Left ventricle myocardium inferior (tissue), 1 donor: ENCODE measurements at regions not wholly inside any gene's neighbourhood (a gene's known extent, or its start where the extent isn't known, plus 50 kb on each side); places are given as distances from the start of the nearest gene placed in this dataset.

ENCODE experiments used
- DNase-seq: peaks from one replicate; pipeline ENCODE4 v3.0.0-alpha.2; 2020
- H3K27ac ChIP-seq: fragments of 200-600 bp; replicated peaks from 2 replicates; pipeline ENCODE4 v1.8.0; 2021
- H3K27me3 ChIP-seq: fragments of 200-600 bp; 2 replicates; pipeline ENCODE4 v1.8.0; 2021; ENCODE audit warnings: low read depth
- H3K36me3 ChIP-seq: fragments of 200-600 bp; 2 replicates; pipeline ENCODE4 v1.8.0; 2021
- H3K4me1 ChIP-seq: fragments of 200-600 bp; 2 replicates; pipeline ENCODE4 v1.8.0; 2021
- H3K4me3 ChIP-seq: fragments of 200-600 bp; 2 replicates; pipeline ENCODE4 v1.8.0; 2021; ENCODE audit warnings: mild to moderate bottlenecking, moderate library complexity
- H3K9me3 ChIP-seq: fragments of 200-600 bp; replicated peaks from 2 replicates; pipeline ENCODE4 v1.8.0; 2021
- CTCF ChIP-seq: fragments of 200-600 bp; IDR thresholded peaks from 2 replicates; pipeline ENCODE4 v1.8.0; 2021; ENCODE audit warnings: antibody characterized with exemption, mild to moderate bottlenecking, borderline replicate concordance
- intact Hi-C: fragments of 100-400 bp; cut with micrococcal nuclease; formaldehyde crosslinking; loops from one replicate; pipeline ENCODE4 v1.11.0; 2022
- donor health status: DM: no; HTN: yes; CAD: no; lungs with severe emphysema.

DNA sequence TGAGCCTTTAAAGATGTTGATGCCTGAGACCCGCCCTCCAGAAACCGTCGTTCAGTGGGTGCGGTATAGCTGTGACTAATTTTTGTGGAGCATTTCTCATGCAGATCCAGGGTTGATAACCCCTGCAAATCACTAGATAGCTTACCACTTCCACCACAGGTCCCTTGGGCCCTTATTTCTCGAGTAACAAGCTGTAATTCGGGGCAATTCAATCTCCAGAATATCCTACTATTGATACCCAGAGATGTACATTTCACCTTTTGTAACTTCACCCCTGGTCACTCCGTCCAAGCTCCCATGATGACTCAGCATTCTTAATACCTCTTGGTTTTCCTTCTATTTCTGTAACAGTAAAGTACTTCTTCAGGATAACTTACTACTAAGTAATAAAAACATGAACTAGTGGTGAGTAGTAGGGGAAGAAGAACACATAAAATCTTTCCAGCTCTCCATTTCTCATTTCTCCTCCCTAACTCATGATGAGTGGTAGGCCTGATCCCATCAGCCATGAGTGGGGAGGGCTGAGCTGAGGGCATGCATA is 71.9 kb upstream of the UBL3 start:
- no peak overlapping the region for H3K27ac ChIP-seq
- H3K9me3 ChIP-seq = no peaks in the 10 kb centered on the region
- H3K27me3 ChIP-seq = no peaks in the 10 kb centered on the region
- H3K4me3 ChIP-seq = no peak overlapping the region
- peaks cover 30% of the 10 kb centered on the region for H3K4me1 ChIP-seq
- no peaks in the 10 kb centered on the region for H3K36me3 ChIP-seq
- no peak for DNase-seq
- TF ChIP-seq CTCF = no peak
- intact Hi-C loops = loop anchor here (10.0 kb wide), 1 partner anchor 148 kb away; no protein-coding TSS in a partner anchor

- no peaks in the 10 kb centered on the region for H3K27me3 ChIP-seq
- intact Hi-C loops = loop anchor here (10.0 kb wide), 1 partner anchor 147 kb away; no protein-coding TSS in a partner anchor
These were observed 71.1 kb upstream of the UBL3 start for GRCh38 chr13:29921542-29921941.

GRCh38 chr13:29920025-29920643 is 69.7 kb upstream of the UBL3 start:
- no peaks in the 10 kb centered on the region for H3K27me3 ChIP-seq
- no peaks in the 10 kb centered on the region for H3K36me3 ChIP-seq
- H3K27ac ChIP-seq = no peak overlapping the region
- intact Hi-C loops = loop anchor here (10.0 kb wide), 1 partner anchor 145 kb away; no protein-coding TSS in a partner anchor
- no peaks in the 10 kb centered on the region for H3K9me3 ChIP-seq
- TF ChIP-seq CTCF = no peak
- H3K4me1 ChIP-seq = peaks cover 20% of the 10 kb centered on the region
- no peak for DNase-seq
- H3K4me3 ChIP-seq = no peak overlapping the region

More at GRCh38 chr13:29921542-29921941, 71.1 kb upstream of the UBL3 start:
- Histone ChIP-seq H3K4me1 (peaks cover 30% of the 10 kb centered on the region), H3K4me3 (no peak overlapping the region), H3K36me3 (no peaks in the 10 kb centered on the region), H3K9me3 (no peaks in the 10 kb centered on the region), H3K27ac (no peak overlapping the region)
- DNase-seq = no peak
- no peak for TF ChIP-seq CTCF

GRCh38 chr13:29918845-29919244 is 68.4 kb upstream of the UBL3 start:
- no peak overlapping the region for H3K4me3 ChIP-seq
- peaks cover 7% of the 10 kb centered on the region for H3K4me1 ChIP-seq
- H3K27me3 ChIP-seq = no peaks in the 10 kb centered on the region
- H3K36me3 ChIP-seq = no peaks in the 10 kb centered on the region
- intact Hi-C loops = no loop called here
- no peak for DNase-seq
- no peak overlapping the region for H3K27ac ChIP-seq
- no peak for TF ChIP-seq CTCF
- no peaks in the 10 kb centered on the region for H3K9me3 ChIP-seq

- no peak for TF ChIP-seq CTCF
- no peak overlapping the region for H3K27ac ChIP-seq
- H3K36me3 ChIP-seq = no peaks in the 10 kb centered on the region
- no peak overlapping the region for H3K4me3 ChIP-seq
- no peak for DNase-seq
- no peaks in the 10 kb centered on the region for H3K4me1 ChIP-seq
- no peaks in the 10 kb centered on the region for H3K27me3 ChIP-seq
- no peaks in the 10 kb centered on the region for H3K9me3 ChIP-seq
- intact Hi-C loops = no loop called here
These were observed 67.2 kb upstream of the UBL3 start for GRCh38 chr13:29917650-29918049.
